Effector CD4-positive, alpha-beta T cell (primary cell): ENCODE measurements at regions not wholly inside any gene's neighbourhood (a gene's known extent, or its start where the extent isn't known, plus 50 kb on each side); places are given as distances from the start of the nearest gene placed in this dataset.

Experiments used
- DNase-seq: peaks from one replicate; pipeline ENCODE4 v3.0.0-alpha.2; 2020

GRCh38 chrX:124862301-124862700 is 457.4 kb upstream of the TEX13C start:
- no peak for DNase-seq

GRCh38 chrX:124863303-124863702 is 456.4 kb upstream of the TEX13C start:
- DNase-seq, result no peak

DNA sequence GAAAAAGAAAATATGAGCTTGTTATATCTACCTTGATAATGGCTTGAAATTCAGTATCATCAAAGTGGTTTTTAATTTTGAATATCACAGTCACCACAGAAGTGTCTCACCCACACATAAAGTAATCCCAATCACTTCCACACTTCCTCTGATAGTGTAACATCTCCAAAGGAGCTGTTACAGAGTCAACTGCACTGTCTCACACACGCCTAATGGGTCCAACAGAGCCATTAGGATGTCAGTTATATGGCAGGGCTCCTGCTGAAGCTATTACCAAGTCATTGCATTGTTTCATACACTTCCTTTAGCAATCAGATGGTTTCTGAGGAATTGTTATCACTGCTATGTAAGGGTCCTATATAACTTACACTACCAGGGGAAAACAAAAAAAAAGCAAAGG is 432.1 kb upstream of the TEX13C start:
- no peak for DNase-seq

- DNase-seq, result no peak
Observed at GRCh38 chrX:124895947-124896346, 423.7 kb upstream of the TEX13C start.

GRCh38 chrX:124902953-124903352 is 416.7 kb upstream of the TEX13C start:
- DNase-seq, result no peak

GRCh38 chrX:124910611-124911010 is 409.1 kb upstream of the TEX13C start:
- DNase-seq, result no peak

DNA sequence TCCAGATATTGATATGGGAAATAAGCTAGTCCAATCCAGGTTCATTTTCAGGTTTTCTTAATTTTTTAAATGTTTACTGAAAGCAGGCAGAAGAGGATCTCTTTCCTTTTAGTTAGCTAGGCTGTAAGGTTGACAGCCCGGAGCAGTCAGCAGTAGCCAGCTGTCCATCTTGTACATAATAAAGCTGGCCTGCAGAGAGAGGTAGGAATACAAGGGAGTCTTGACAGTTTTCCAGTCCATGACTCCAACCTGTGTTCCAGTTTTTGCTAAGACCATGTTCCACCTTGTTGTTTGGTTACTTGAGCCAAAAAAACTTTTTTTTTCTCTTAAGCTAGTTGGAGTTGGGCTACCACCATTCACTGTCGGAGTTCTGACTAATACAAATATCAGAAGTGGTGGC is 402.7 kb upstream of the TEX13C start:
- no peak for DNase-seq

GRCh38 chrX:124925681-124926080 is 394.0 kb upstream of the TEX13C start:
- DNase-seq, result no peak

GRCh38 chrX:124931241-124931640 is 388.4 kb upstream of the TEX13C start:
- no peak for DNase-seq

GRCh38 chrX:124931958-124932357 is 387.7 kb upstream of the TEX13C start:
- DNase-seq, result no peak

GRCh38 chrX:124938715-124939114 is 381.0 kb upstream of the TEX13C start:
- DNase-seq, result no peak

- no peak for DNase-seq
Observed at GRCh38 chrX:124940531-124940930, 379.1 kb upstream of the TEX13C start.

GRCh38 chrX:124954402-124954801 is 365.3 kb upstream of the TEX13C start:
- no peak for DNase-seq

GRCh38 chrX:124960454-124960853 is 359.2 kb upstream of the TEX13C start:
- DNase-seq, result no peak

- no peak for DNase-seq
Observed at GRCh38 chrX:124963717-124964116, 356.0 kb upstream of the TEX13C start, which contains the start of gene TENM1. TENM1 (minus strand) TSS chrX:124963817.

DNA sequence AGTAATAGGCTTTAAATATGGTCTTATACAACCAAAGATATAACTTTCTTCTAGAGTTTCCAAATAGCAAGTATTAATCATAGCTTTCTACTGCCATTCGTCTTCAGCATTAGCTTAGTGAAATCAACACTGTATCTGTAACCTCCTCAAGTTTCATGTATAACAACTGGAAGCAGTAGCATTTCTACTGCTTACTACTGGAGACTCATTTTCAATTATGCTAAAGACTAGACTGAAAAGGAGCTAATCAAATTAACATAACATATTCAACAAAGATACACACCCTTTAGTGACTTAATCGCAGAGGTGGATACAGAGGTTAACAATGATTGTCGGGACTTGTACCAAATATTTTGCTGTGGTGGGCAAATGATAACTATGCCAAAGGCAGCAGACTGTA is 344.2 kb upstream of the TEX13C start:
- DNase-seq, result no peak

DNA sequence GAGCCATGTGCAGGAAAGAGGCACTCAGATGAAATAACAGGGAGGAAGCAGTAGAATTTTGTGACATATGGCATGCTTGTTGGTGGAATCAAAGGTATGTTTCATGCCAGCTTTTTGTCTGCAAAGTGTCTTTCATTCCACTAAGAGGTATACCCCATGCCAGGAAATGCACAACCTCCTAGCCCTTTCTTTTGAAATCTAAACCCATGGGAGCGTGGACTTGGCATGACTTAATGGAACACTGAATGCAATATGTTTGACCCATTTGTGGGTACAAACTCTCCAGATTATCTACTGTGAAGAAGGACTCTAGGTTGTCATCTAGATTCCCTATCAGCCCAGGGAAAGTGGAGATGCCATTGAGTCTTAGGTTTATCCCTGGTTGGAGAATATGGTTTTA is 338.3 kb upstream of the TEX13C start:
- no peak for DNase-seq

DNA sequence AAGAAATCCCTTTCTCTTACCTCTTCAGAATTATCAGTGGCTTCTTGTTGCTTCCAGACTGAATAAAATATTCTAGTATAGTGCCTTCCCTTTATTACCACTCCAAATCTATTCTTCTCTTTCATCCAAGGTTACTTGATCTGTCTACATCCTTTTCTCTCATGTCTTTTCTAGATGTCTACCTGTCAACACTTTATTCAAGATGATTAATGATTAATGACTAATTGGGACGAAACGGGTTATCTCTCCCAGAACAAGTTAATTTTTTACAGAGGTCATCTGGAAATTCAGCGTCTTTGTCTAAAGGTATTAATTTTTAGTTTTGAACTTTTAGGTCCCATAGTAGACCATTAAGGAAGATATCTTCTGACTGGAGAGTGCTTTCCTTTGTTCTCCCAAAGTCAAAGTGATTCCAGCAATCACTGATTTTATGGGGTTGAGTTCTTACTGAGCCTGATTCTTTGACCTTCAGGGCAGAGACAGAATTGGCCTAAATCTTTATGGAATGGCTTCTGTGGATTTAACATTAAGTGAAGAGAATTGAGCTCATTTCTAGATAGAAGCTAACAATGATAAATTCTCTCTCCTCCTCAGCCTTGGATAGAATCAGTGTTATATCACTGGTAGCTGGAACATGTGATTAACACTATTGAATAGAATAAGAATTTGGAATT is 335.4 kb upstream of the TEX13C start:
- no peak for DNase-seq

- no peak for DNase-seq
Observed at GRCh38 chrX:124986284-124986683, 333.4 kb upstream of the TEX13C start.

DNA sequence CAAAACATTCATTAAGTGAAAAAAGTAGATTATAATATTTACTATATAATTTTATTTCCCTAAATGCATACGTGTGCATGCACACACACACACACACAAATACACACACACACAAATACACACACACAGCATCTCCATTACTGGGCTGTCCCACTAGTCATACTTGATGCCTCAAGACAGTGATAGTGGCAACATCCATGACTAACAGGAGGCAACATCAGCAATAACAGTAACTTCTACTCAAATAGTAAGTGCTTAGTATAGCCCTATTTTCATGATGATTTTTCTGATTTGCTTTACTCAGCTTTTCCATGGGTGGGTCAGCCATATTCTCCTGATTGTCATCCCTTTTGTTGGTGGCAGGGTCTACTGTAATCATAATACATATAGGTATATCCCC is 325.9 kb upstream of the TEX13C start:
- no peak for DNase-seq

DNA sequence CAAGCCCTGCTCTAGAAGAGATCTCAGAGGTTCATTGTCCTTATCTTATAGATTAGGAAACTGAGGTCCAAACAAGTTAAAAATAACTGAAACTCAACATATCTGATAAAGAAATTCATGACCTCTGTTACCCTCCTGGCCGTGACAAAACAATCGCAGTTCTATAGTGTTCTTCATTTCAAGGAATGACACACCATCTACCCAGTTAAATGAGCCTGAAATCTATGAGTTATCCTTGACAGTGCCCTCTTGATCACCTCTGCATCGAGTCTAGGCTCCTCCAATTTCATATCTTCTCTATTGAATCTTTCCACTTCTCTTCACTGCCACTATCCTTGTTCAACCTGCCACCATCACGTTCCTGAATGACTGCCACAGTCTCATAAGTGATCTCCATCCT is 325.3 kb upstream of the TEX13C start:
- DNase-seq, result no peak

DNA sequence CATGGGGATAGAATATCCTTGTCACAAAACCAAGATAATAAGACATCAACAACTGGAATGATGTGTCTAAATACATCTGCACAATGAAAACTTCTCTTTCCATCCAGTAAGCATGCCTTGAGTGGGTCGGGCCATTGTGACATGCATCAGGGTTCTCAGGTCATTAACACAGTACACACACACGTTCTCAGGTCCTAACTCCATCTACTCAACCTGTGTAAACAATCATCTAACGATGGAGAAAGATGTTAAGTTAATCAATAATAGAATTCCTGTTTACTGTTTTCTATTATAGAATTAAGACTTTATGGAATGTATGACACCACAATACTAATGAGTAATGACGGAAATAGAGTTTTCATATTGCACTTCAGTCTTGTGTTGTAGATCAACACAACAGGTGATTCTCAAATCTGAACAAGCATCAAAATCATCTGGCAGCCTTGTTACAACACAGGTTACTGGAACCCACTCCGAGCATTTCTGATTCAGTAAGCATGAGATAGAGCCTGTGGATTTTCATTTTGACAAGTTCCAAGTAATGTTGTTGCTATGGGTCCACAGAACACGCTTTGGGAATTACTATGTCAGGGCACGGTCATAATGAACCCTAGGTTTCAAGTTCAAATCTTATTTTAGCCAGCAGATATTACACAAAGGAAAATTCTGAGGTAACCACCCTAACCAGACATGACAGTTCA is 315.8 kb upstream of the TEX13C start:
- no peak for DNase-seq

DNA sequence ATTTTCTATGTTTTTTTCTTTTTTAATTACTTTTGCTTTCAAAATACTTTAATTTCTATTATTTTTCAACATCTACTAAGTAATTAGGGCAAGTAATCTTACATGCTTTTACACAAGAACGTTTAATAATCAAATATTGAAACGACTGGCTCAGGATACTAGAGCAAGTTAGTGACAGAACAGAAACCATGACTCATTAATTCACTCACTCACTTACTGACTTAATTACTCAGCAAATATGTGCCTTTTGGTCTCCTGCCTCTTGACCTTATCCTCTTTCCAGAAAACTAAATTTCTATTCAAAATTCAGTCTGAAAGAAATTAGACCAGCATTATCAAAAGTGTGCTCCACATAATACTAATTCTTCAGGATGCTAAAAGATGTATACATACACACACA is 314.9 kb upstream of the TEX13C start:
- DNase-seq, result no peak

GRCh38 chrX:125005863-125006262 is 313.8 kb upstream of the TEX13C start:
- DNase-seq, result no peak

GRCh38 chrX:125006704-125007103 is 313.0 kb upstream of the TEX13C start:
- DNase-seq, result no peak
